NB4 (cell line): ENCODE measurements at regions not wholly inside any gene's neighbourhood (a gene's known extent, or its start where the extent isn't known, plus 50 kb on each side); places are given as distances from the start of the nearest gene placed in this dataset.

Experiments used
- CTCF ChIP-seq: IDR thresholded peaks from one replicate; pipeline ENCODE4 v1.5.1; 2012; ENCODE audit warnings: low read depth, low read length
- MAX ChIP-seq: IDR thresholded peaks from 2 replicates; pipeline ENCODE4 v1.6.1; 2011; ENCODE audit warnings: low read depth, low read length
- MYC ChIP-seq: IDR thresholded peaks from 2 replicates; pipeline ENCODE4 v1.6.1; 2011; ENCODE audit warnings: low read depth, low read length
- POLR2A ChIP-seq: IDR thresholded peaks from 2 replicates; pipeline ENCODE4 v1.6.1; 2011; ENCODE audit warnings: mild to moderate bottlenecking; ENCODE audit not compliant: insufficient read length; ENCODE audit errors: extremely low read depth

- TF ChIP-seq POLR2A, result no peak
- no peak for TF ChIP-seq CTCF
- no peak for TF ChIP-seq MAX
- TF ChIP-seq MYC, result no peak
Observed at GRCh38 chr14:101098177-101098576, 194.7 kb upstream of the RTL1 start.
